ENCODE measurements at regions not wholly inside any gene's neighbourhood (a gene's known extent, or its start where the extent isn't known, plus 50 kb on each side); places are given as distances from the start of the nearest gene placed in this dataset.
"Not testable (repeated sequence)": the region's sequence is repeated elsewhere in the genome, so short reads cannot be mapped to it uniquely, and the experiment has no call there.

DNA sequence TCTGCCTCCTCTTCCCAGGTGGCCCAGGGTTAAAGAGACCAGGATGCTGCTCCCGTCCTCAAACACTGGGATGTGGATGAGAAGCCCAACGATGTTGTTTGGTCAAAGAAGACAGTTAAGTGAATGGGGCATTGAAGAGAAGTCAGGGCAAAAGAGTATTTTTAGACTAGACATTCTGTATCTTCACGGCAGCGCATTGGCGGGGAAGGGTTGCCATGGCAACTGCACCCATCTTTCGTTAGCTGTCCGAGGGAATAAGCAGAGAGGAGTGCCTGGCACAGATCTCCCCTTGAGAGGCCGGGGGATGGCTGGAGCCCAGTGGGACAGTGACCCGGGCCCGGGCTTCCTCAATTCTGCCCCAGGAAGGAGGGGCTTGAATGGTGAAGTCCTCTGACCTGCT lies 56.4 kb upstream of the GPR31 start:
- POLR2A ChIA-PET: no interaction called here

DNA sequence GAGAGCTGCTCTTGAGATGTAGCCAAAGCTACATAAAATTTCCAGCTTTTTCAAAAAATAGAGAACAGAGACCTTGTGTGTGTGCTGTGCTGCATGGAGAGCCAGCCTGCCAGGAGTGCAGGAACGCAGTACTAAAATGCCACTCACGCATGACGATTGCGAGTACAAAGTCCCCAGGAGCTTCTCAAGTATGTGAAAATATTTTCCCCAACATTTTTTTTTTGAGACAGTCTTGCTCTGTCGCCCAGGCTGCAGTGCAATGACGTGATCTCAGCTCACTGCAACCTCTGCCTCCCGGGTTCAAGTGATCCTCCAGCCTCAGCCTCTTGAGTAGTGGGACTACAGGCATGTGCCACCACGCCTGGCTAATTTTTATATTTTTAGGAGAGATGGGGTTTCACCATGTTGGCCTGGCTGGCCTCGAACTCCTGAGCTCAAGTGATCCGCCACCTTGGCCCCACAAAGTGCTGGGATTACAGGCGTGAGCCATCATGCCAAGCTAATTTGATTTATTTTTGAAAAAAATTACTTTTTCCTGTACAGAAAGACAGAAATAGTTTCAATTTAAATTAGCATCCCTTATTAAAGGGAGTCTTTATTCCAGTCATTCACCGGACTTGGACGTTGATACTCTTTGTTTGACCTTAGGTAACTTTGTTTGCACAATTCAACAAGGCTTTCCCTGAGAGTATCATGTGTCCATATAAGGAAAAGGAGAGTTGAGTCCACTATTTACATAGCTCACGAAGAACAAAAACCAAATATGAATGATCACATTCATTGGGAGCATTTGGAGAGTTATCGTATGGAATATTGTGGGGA lies 57.9 kb upstream of the GPR31 start:
- H3K27ac Mint-ChIP-seq; H3K9me3 Mint-ChIP-seq; H3K27ac ChIP-seq (ENCODE audit: low read depth in 1 of 2, low read length in 2 of 2); H3K27me3 Mint-ChIP-seq; H3K4me1 ChIP-seq (ENCODE audit: insufficient read depth, low read length); H3K36me3 ChIP-seq (ENCODE audit: insufficient read depth, low read length); CTCF ChIA-PET; H3K36me3 Mint-ChIP-seq (ENCODE audit: low read depth); ATAC-seq (ENCODE audit: poor library complexity); POLR2A ChIA-PET; H3K9me3 ChIP-seq (ENCODE audit: control insufficient read depth in 1 of 2, insufficient read depth in 1 of 2, low read length in 2 of 2); H3K4me3 ChIP-seq (ENCODE audit: low read length); H3K4me3 Mint-ChIP-seq; H3K4me1 Mint-ChIP-seq (ENCODE audit: low read depth); H3K27me3 ChIP-seq (ENCODE audit: control insufficient read depth in 1 of 2, insufficient read depth in 2 of 2, low read length in 2 of 2); DNase-seq: not testable (repeated sequence)
- intact Hi-C loops (cut with DNase I, micrococcal nuclease): loop anchor here (5.0 to 10.0 kb wide), 2 partner anchors 33 to 679 kb away; no protein-coding TSS in a partner anchor

More for the DNA sequence above, 56.4 kb upstream of the GPR31 start:
- Histone ChIP-seq H3K4me3 (ENCODE audit: low read length) (no peak overlapping the region), H3K4me1 (ENCODE audit: insufficient read depth, low read length) (no peaks in the 10 kb centered on the region), H3K9me3 (ENCODE audit: control insufficient read depth in 1 of 2, insufficient read depth in 1 of 2, low read length in 2 of 2) (no peaks in the 10 kb centered on the region), H3K36me3 (ENCODE audit: insufficient read depth, low read length) (no peaks in the 10 kb centered on the region), H3K27me3 (ENCODE audit: control insufficient read depth in 1 of 2, insufficient read depth in 2 of 2, low read length in 2 of 2) (no peaks in the 10 kb centered on the region), H3K27ac (ENCODE audit: low read depth in 1 of 2, low read length in 2 of 2) (no peak overlapping the region)
- TF ChIP-seq, protein P1, sequence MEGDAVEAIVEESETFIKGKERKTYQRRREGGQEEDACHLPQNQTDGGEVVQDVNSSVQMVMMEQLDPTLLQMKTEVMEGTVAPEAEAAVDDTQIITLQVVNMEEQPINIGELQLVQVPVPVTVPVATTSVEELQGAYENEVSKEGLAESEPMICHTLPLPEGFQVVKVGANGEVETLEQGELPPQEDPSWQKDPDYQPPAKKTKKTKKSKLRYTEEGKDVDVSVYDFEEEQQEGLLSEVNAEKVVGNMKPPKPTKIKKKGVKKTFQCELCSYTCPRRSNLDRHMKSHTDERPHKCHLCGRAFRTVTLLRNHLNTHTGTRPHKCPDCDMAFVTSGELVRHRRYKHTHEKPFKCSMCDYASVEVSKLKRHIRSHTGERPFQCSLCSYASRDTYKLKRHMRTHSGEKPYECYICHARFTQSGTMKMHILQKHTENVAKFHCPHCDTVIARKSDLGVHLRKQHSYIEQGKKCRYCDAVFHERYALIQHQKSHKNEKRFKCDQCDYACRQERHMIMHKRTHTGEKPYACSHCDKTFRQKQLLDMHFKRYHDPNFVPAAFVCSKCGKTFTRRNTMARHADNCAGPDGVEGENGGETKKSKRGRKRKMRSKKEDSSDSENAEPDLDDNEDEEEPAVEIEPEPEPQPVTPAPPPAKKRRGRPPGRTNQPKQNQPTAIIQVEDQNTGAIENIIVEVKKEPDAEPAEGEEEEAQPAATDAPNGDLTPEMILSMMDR (IDR thresholded peaks at IDR 0.05): no peak
- Mint-ChIP-seq H3K9me3 (no peaks in the 10 kb centered on the region), H3K27me3 (no peaks in the 10 kb centered on the region), H3K4me3 (no peak overlapping the region), H3K27ac (no peak overlapping the region), H3K36me3 (ENCODE audit: low read depth) (no peaks in the 10 kb centered on the region), H3K4me1 (ENCODE audit: low read depth) (peaks cover 4% of the 10 kb centered on the region)
- CTCF ChIA-PET: no interaction called here
- ATAC-seq (ENCODE audit: poor library complexity) (no peak), DNase-seq (no peak)
- intact Hi-C loops (cut with DNase I, micrococcal nuclease): loop anchor here in 1 of 2 experiments (10.0 kb wide), 1 partner anchor 681 kb away; no protein-coding TSS in a partner anchor

DNA sequence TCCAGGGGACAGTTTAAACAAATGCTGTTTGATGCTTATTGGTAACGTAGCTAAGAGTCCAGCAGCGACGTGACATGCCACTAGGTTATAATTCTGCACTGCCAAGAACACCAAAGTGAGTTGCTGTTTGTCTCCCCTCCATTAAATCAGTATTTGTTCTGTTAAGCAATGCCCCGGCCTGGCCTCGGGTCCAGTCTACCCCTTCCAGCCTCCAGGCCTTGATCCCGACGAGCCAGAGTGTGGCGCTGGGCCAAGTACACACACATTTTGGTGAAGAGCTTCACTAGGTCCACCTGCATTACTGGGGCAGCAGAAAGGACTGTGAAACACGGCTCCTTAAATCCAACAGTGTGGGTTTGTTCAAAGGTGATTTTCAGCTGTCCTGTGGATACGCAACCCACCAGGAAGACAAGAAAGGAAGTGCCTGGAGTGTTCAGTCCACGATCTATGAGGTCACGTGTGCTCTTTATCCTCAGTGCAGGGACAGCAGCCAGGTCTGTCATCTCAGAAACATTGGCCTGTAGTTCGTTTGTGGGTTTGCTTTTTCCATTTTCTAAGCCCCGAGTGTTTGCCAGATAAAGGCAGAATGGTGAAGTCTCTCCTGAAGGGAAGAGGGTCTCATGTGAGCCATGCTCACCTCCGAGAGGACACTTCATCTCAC lies 58.7 kb upstream of the GPR31 start:
- intact Hi-C loops (cut with DNase I, micrococcal nuclease): loop anchor here (5.0 to 10.0 kb wide), 2 partner anchors 34 to 678 kb away; no protein-coding TSS in a partner anchor
- H3K9me3 ChIP-seq (ENCODE audit: control insufficient read depth in 1 of 2, insufficient read depth in 1 of 2, low read length in 2 of 2); H3K36me3 Mint-ChIP-seq (ENCODE audit: low read depth); POLR2A ChIA-PET; ATAC-seq (ENCODE audit: poor library complexity); H3K9me3 Mint-ChIP-seq; H3K4me3 Mint-ChIP-seq; H3K4me1 ChIP-seq (ENCODE audit: insufficient read depth, low read length); H3K27ac Mint-ChIP-seq; H3K27me3 ChIP-seq (ENCODE audit: control insufficient read depth in 1 of 2, insufficient read depth in 2 of 2, low read length in 2 of 2); H3K27me3 Mint-ChIP-seq; H3K4me1 Mint-ChIP-seq (ENCODE audit: low read depth); DNase-seq; H3K4me3 ChIP-seq (ENCODE audit: low read length); CTCF ChIA-PET; H3K36me3 ChIP-seq (ENCODE audit: insufficient read depth, low read length); H3K27ac ChIP-seq (ENCODE audit: low read depth in 1 of 2, low read length in 2 of 2): not testable (repeated sequence)

DNA sequence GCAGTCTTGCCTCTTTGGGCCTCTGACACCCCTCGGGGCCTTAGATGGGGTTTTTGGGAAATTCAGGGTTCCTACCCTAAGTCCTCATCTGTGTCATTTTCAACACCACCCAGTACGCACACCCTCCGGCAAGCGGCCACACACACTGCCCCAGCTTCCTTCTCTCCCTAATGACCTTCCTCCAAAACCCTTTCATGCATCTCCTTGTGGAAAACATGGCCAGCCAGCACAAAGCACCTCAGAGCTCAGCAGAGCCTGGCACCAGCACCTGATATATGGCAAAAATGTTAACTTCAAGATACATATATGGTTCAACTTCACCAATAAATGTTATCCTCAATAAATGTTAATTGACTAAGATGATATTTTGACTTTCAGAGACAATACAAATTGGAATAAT lies 59.3 kb upstream of the GPR31 start:
- intact Hi-C loops (cut with DNase I, micrococcal nuclease): loop anchor here (5.0 to 10.0 kb wide), 2 partner anchors 35 to 678 kb away; no protein-coding TSS in a partner anchor
- H3K36me3 Mint-ChIP-seq (ENCODE audit: low read depth); H3K27ac Mint-ChIP-seq; H3K27ac ChIP-seq (ENCODE audit: low read depth in 1 of 2, low read length in 2 of 2); H3K4me3 Mint-ChIP-seq; H3K9me3 Mint-ChIP-seq; H3K36me3 ChIP-seq (ENCODE audit: insufficient read depth, low read length); H3K27me3 Mint-ChIP-seq; H3K4me3 ChIP-seq (ENCODE audit: low read length); H3K4me1 Mint-ChIP-seq (ENCODE audit: low read depth); H3K4me1 ChIP-seq (ENCODE audit: insufficient read depth, low read length); H3K27me3 ChIP-seq (ENCODE audit: control insufficient read depth in 1 of 2, insufficient read depth in 2 of 2, low read length in 2 of 2); POLR2A ChIA-PET; ATAC-seq (ENCODE audit: poor library complexity); H3K9me3 ChIP-seq (ENCODE audit: control insufficient read depth in 1 of 2, insufficient read depth in 1 of 2, low read length in 2 of 2); CTCF ChIA-PET; DNase-seq: not testable (repeated sequence)

Data from CD4-positive, alpha-beta T cell (primary cell).